Neural crest cell (in vitro differentiated cells): ENCODE measurements at regions not wholly inside any gene's neighbourhood (a gene's known extent, or its start where the extent isn't known, plus 50 kb on each side); places are given as distances from the start of the nearest gene placed in this dataset.

Experiments used
- DNase-seq: peaks from one replicate; pipeline ENCODE4 v3.0.0; 2021; ENCODE audit warnings: low read depth, mixed read lengths, low spot score
- H3K27ac Mint-ChIP-seq: one replicate; pipeline ENCODE4 v1.8.0; 2021; ENCODE audit warnings: mild to moderate bottlenecking, mixed read lengths; ENCODE audit not compliant: unreplicated experiment
- H3K27me3 Mint-ChIP-seq: 2 replicates; pipeline ENCODE4 v1.8.0; 2021; ENCODE audit warnings: low read depth, mild to moderate bottlenecking, mixed read lengths
- H3K36me3 Mint-ChIP-seq: 2 replicates; pipeline ENCODE4 v1.8.0; 2021; ENCODE audit warnings: low read depth, mild to moderate bottlenecking, mixed read lengths
- H3K4me1 Mint-ChIP-seq: 2 replicates; pipeline ENCODE4 v1.8.0; 2021; ENCODE audit warnings: mixed read lengths
- H3K4me3 Mint-ChIP-seq: one replicate; pipeline ENCODE4 v1.8.0; 2021; ENCODE audit warnings: mild to moderate bottlenecking, mixed read lengths
- H3K9me3 Mint-ChIP-seq: 2 replicates; pipeline ENCODE4 v1.8.0; 2021; ENCODE audit warnings: mixed read lengths
- CTCF ChIP-seq: fragments of 200-600 bp; sonication (generic); conservative IDR thresholded peaks from 2 replicates; pipeline ENCODE4 v1.5.0; 2021; ENCODE audit warnings: antibody characterized with exemption, mild to moderate bottlenecking

- H3K27ac Mint-ChIP-seq = no peak overlapping the region
- peaks cover 5% of the 10 kb centered on the region for H3K36me3 Mint-ChIP-seq
- no peak for TF ChIP-seq CTCF
These were observed 94.2 kb upstream of the ALKAL2 start for GRCh38 chr2:381941-382727.

DNA sequence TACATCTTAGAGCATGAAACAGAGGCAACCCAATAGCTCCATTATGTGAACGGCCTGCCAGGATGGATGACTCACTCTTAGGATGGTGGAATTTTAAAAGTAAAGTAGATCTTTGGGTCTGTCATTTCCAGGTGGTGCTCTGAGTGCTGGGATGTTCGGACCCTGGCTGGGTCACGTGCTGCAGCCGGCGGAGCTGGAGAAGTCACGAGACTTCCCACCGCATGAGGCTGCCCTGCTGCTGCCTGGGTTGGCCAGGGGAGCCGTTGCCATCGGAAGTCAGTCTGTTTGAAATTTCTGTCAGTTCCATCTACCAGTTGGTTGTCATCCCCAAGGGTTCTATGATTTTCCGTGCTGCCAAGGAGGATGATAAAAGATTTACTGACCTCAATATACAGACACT lies 93.3 kb upstream of the ALKAL2 start:
- Mint-ChIP-seq H3K36me3 (peaks cover 5% of the 10 kb centered on the region), H3K27ac (no peak overlapping the region), H3K9me3 (peaks cover 14% of the 10 kb centered on the region), H3K27me3 (peaks cover 2% of the 10 kb centered on the region), H3K4me3 (no peak overlapping the region), H3K4me1 (peaks cover 15% of the 10 kb centered on the region)
- no peak for TF ChIP-seq CTCF
- DNase-seq = no peak

More at GRCh38 chr2:381941-382727, 94.2 kb upstream of the ALKAL2 start:
- Mint-ChIP-seq H3K4me3 (no peak overlapping the region), H3K4me1 (peaks cover 19% of the 10 kb centered on the region), H3K27me3 (peaks cover 2% of the 10 kb centered on the region), H3K9me3 (peaks cover 14% of the 10 kb centered on the region)
- no peak for DNase-seq

GRCh38 chr2:380772-381171 lies 92.9 kb upstream of the ALKAL2 start:
- peaks cover 2% of the 10 kb centered on the region for H3K27me3 Mint-ChIP-seq
- peaks cover 14% of the 10 kb centered on the region for H3K9me3 Mint-ChIP-seq
- no peak for DNase-seq
- peaks cover 12% of the 10 kb centered on the region for H3K4me1 Mint-ChIP-seq
- H3K36me3 Mint-ChIP-seq = peaks cover 5% of the 10 kb centered on the region
- no peak overlapping the region for H3K27ac Mint-ChIP-seq
- no peak overlapping the region for H3K4me3 Mint-ChIP-seq
- no peak for TF ChIP-seq CTCF

GRCh38 chr2:380221-380620 lies 92.3 kb upstream of the ALKAL2 start:
- no peak for DNase-seq
- no peak overlapping the region for H3K27ac Mint-ChIP-seq
- no peak for TF ChIP-seq CTCF
- H3K4me3 Mint-ChIP-seq = no peak overlapping the region
- peaks cover 5% of the 10 kb centered on the region for H3K36me3 Mint-ChIP-seq
- H3K9me3 Mint-ChIP-seq = peaks cover 14% of the 10 kb centered on the region
- peaks cover 15% of the 10 kb centered on the region for H3K4me1 Mint-ChIP-seq
- H3K27me3 Mint-ChIP-seq = peaks cover 2% of the 10 kb centered on the region

DNA sequence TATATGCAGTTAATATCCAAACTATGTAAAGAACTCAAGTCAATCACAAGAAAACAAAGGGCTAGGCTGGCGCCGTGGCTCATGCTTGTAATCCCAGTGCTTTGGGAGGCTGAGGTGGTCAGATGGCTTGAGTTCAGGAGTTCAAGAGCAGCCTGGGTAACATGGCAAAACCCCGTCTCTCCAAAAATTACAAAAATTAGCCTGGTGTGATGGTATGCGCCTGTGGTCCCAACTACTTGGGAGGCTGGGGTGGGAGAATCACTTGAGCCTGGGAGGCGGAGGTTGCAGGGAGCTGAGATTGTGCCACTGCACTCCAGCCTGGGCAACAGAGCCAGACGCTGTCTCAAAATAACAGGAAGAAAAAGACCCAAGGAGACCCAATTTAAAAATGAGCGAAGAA lies 91.9 kb upstream of the ALKAL2 start:
- peaks cover 2% of the 10 kb centered on the region for H3K27me3 Mint-ChIP-seq
- no peak for DNase-seq
- H3K9me3 Mint-ChIP-seq = peaks cover 14% of the 10 kb centered on the region

More for the DNA sequence above, 91.9 kb upstream of the ALKAL2 start:
- Mint-ChIP-seq H3K27ac (no peak overlapping the region), H3K36me3 (peaks cover 5% of the 10 kb centered on the region), H3K4me3 (no peak overlapping the region), H3K4me1 (peaks cover 17% of the 10 kb centered on the region)
- TF ChIP-seq CTCF = no peak
